NB4 (cell line): ENCODE measurements at regions not wholly inside any gene's neighbourhood (a gene's known extent, or its start where the extent isn't known, plus 50 kb on each side); places are given as distances from the start of the nearest gene placed in this dataset.

ENCODE experiments used
- MYC ChIP-seq: IDR thresholded peaks from 2 replicates; pipeline ENCODE4 v1.6.1; 2011; ENCODE audit warnings: low read depth, low read length
- POLR2A ChIP-seq: IDR thresholded peaks from 2 replicates; pipeline ENCODE4 v1.6.1; 2011; ENCODE audit warnings: mild to moderate bottlenecking; ENCODE audit not compliant: insufficient read length; ENCODE audit errors: extremely low read depth
- TF ChIP-seq, protein P1 (sequence below): IDR thresholded peaks from 2 replicates; pipeline ENCODE4 v1.6.1; 2011; ENCODE audit warnings: low read depth, low read length
- TF ChIP-seq, protein P2 (sequence below): IDR thresholded peaks from one replicate; pipeline ENCODE4 v1.5.1; 2012; ENCODE audit warnings: low read depth, low read length

DNA sequence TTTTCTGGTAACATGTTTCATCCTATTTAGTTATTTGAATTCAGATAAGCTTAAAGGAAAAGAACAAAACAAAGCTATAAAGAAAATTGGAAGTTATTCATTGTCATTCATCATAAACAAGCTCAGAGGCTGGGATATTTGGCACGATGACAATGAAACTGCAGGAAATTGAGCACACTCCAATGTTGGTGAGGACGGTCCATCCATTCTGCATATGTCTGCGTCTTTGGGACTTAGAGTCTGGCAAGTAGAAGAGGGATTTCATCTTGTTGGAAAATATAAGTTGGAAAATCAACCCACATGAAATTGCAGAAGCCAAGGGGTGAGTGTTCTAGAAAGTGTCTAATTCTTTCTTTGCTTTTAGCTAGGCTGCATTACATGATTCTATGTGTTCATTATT is 78.4 kb downstream of the HDGFL1 start:
- TF ChIP-seq, protein P1, sequence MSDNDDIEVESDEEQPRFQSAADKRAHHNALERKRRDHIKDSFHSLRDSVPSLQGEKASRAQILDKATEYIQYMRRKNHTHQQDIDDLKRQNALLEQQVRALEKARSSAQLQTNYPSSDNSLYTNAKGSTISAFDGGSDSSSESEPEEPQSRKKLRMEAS: no peak
- TF ChIP-seq, protein P2, sequence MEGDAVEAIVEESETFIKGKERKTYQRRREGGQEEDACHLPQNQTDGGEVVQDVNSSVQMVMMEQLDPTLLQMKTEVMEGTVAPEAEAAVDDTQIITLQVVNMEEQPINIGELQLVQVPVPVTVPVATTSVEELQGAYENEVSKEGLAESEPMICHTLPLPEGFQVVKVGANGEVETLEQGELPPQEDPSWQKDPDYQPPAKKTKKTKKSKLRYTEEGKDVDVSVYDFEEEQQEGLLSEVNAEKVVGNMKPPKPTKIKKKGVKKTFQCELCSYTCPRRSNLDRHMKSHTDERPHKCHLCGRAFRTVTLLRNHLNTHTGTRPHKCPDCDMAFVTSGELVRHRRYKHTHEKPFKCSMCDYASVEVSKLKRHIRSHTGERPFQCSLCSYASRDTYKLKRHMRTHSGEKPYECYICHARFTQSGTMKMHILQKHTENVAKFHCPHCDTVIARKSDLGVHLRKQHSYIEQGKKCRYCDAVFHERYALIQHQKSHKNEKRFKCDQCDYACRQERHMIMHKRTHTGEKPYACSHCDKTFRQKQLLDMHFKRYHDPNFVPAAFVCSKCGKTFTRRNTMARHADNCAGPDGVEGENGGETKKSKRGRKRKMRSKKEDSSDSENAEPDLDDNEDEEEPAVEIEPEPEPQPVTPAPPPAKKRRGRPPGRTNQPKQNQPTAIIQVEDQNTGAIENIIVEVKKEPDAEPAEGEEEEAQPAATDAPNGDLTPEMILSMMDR: no peak
- TF ChIP-seq POLR2A: no peak
- no peak for TF ChIP-seq MYC
